H1 (cell line): ENCODE measurements at regions not wholly inside any gene's neighbourhood (a gene's known extent, or its start where the extent isn't known, plus 50 kb on each side); places are given as distances from the start of the nearest gene placed in this dataset.

Experiments used
- MAFK ChIP-seq: IDR thresholded peaks from 2 replicates; pipeline ENCODE4 v1.6.1; 2012; ENCODE audit warnings: low read depth, mild to moderate bottlenecking, improper control_type of control experiment, low read length
- PHF8 ChIP-seq: fragments of 200-600 bp; sonication (generic); conservative IDR thresholded peaks from 2 replicates; pipeline ENCODE4 v1.7.1; 2012; ENCODE audit warnings: low read depth, mild to moderate bottlenecking, inconsistent platforms, low read length, moderate library complexity

- no peak for TF ChIP-seq MAFK
- TF ChIP-seq PHF8 = no peak
- TF ChIP-seq, all 59 proteins: peak for 0
Observed at GRCh38 chr16:79897453-79898146, 297.1 kb upstream of the MAF start (continued).
